CD4-positive, alpha-beta T cell treated with Interleukin-17A for 4 hours (primary cell): ENCODE measurements at regions not wholly inside any gene's neighbourhood (a gene's known extent, or its start where the extent isn't known, plus 50 kb on each side); places are given as distances from the start of the nearest gene placed in this dataset.
"Not testable (repeated sequence)": the region's sequence is repeated elsewhere in the genome, so short reads cannot be mapped to it uniquely, and the experiment has no call there.

Source experiments
- DNase-seq: peaks from one replicate; pipeline ENCODE4 v3.0.0-alpha.2; 2020; ENCODE audit warnings: mixed read lengths

- DNase-seq: no peak
These were observed 56.9 kb upstream of the GSC start for GRCh38 chr14:94826774-94827173.

GRCh38 chr14:94823556-94824341, 53.8 kb upstream of the GSC start:
- DNase-seq: no peak

- DNase-seq: no peak
These were observed 51.8 kb upstream of the GSC start for GRCh38 chr14:94821705-94822104.

GRCh38 chr14:94820932-94821331, 51.0 kb upstream of the GSC start:
- not testable (repeated sequence) for DNase-seq
